T-cell (primary cell): ENCODE measurements at regions not wholly inside any gene's neighbourhood (a gene's known extent, or its start where the extent isn't known, plus 50 kb on each side); places are given as distances from the start of the nearest gene placed in this dataset.

ENCODE experiments used
- ATAC-seq, 4 experiments: fragments of 200-7000 bp in 3 of 4; fragments of 150-1000 bp in 1 of 4; cut with Tn5 transposase; replicated peaks in 1 of 4; 1 replicate in 3 of 4; 2 replicates in 1 of 4; pipeline ENCODE4 v1.10.0; 2021; ENCODE audit warnings: moderate library complexity in 3 of 4, mild to moderate bottlenecking in 2 of 4, moderate number of reproducible peaks in 1 of 4
- CTCF ChIA-PET, 2 donors: fragments of 300-600 bp; sonication (Branson Sonifier 250); formaldehyde crosslinking; loops; one replicate each; lab custom pipeline; 2022; ENCODE audit warnings: antibody characterized with exemption in 2 of 2; lab: Charles Lee
- POLR2A ChIA-PET, 2 donors: fragments of 300-600 bp; sonication (Branson Sonifier 250); formaldehyde crosslinking; loops; one replicate each; lab custom pipeline; 2022; ENCODE audit warnings: antibody characterized with exemption in 2 of 2; lab: Charles Lee
- DNase-seq, 35 experiments: peaks; one replicate each; pipeline versions ENCODE4 v3.0.0 to v3.0.0-alpha.2; 2013 to 2023
- H3K27ac ChIP-seq: one replicate; pipeline ENCODE4 v1.5.1; 2013; ENCODE audit warnings: low read length
- H3K27me3 ChIP-seq, 2 experiments: replicated peaks in 1 of 2; 1 replicate in 1 of 2; 2 replicates in 1 of 2; pipeline versions ENCODE4 v1.6.1 to v1.7.0; 2013; ENCODE audit warnings: low read length in 1 of 2, mixed read lengths in 1 of 2; ENCODE audit not compliant: control insufficient read depth in 2 of 2, insufficient read depth in 2 of 2; ENCODE audit errors: extremely low read depth in 1 of 2
- H3K36me3 ChIP-seq, 2 donors: 1 replicate in 1 of 2; 2 replicates in 1 of 2; pipeline versions ENCODE4 v1.6.1 to v1.7.0; 2013; ENCODE audit warnings: low read length in 1 of 2; ENCODE audit not compliant: control insufficient read depth in 2 of 2, insufficient read depth in 1 of 2; ENCODE audit errors: extremely low read depth in 1 of 2
- H3K4me1 ChIP-seq, 2 experiments: 1 replicate in 1 of 2; 2 replicates in 1 of 2; pipeline versions ENCODE4 v1.6.1 to v1.7.0; 2013; ENCODE audit warnings: low read length in 2 of 2, mixed read lengths in 1 of 2; ENCODE audit not compliant: insufficient read depth in 2 of 2, control insufficient read depth in 1 of 2; ENCODE audit errors: extremely low read depth in 1 of 2
- H3K4me3 ChIP-seq, 2 donors: 1 replicate in 1 of 2; 2 replicates in 1 of 2; pipeline versions ENCODE4 v1.5.1 to v1.7.0; 2013; ENCODE audit warnings: mild to moderate bottlenecking in 2 of 2, low read length in 1 of 2, moderate library complexity in 1 of 2; ENCODE audit not compliant: control insufficient read depth in 1 of 2; ENCODE audit errors: extremely low read depth in 1 of 2
- H3K9me3 ChIP-seq: 2 replicates; pipeline ENCODE4 v1.7.0; 2013
- H3K27ac Mint-ChIP-seq, 2 donors: one replicate each; pipeline ENCODE4 v1.8.0; 2020 to 2021; ENCODE audit warnings: mild to moderate bottlenecking in 2 of 2, mixed read lengths in 2 of 2
- H3K27me3 Mint-ChIP-seq, 2 donors: one replicate each; pipeline ENCODE4 v1.8.0; 2021 to 2022; ENCODE audit warnings: mixed read lengths in 2 of 2
- H3K36me3 Mint-ChIP-seq: one replicate; pipeline ENCODE4 v1.8.0; 2021; ENCODE audit warnings: mixed read lengths
- H3K4me1 Mint-ChIP-seq, 3 donors: one replicate each; pipeline ENCODE4 v1.8.0; 2020 to 2022; ENCODE audit warnings: mixed read lengths in 3 of 3, mild to moderate bottlenecking in 1 of 3
- H3K4me3 Mint-ChIP-seq, 3 donors: one replicate each; pipeline ENCODE4 v1.8.0; 2020 to 2022; ENCODE audit warnings: mild to moderate bottlenecking in 3 of 3, mixed read lengths in 3 of 3, moderate library complexity in 3 of 3
- H3K9me3 Mint-ChIP-seq, 3 donors: one replicate each; pipeline ENCODE4 v1.8.0; 2020 to 2022; ENCODE audit warnings: mixed read lengths in 3 of 3
- WGBS: methylation state at CpG from one replicate; pipeline ENCODE4 v1.1.5; 2013; ENCODE audit warnings: missing lambda C conversion rate; ENCODE audit not compliant: insufficient coverage; 5-methylcytosine and 5-hydroxymethylcytosine counted together

DNA sequence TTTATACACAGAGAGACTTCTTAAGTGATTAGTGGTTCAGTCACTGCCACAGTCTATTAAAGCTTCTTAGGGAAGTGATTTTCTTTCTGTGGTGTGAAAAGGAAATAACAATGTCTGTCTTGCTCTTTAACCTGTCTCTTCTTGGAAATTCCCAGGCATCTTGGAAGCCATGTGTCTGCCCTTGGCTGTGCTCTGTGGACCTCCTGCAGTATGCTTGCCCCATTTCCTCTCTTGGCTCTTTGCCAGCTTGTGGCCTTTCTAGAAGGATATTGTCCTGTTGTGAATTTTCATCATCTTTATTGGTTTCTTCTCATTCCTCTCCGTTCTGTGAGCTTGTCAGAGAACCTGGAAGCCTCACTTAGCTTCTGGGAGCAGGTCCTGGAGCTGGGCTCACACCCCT is 338.4 kb upstream of the C2CD4B start:
- H3K9me3 Mint-ChIP-seq, result no peaks in the 10 kb centered on the region
- H3K36me3 Mint-ChIP-seq, result no peaks in the 10 kb centered on the region
- H3K27ac Mint-ChIP-seq, result no peak overlapping the region
- H3K4me1 ChIP-seq, result no peaks in the 10 kb centered on the region
- ChIA-PET CTCF (interaction anchor here in 1 of 2 donors (0.7 kb wide), 1 partner anchor 1498 kb away, joined by 3 read pairs; no protein-coding TSS in a partner anchor), POLR2A (no interaction called here)
- H3K9me3 ChIP-seq, result no peaks in the 10 kb centered on the region
- H3K4me1 Mint-ChIP-seq, result no peaks in the 10 kb centered on the region
- ATAC-seq (no peak), DNase-seq (no peak)
- no peak overlapping the region for H3K4me3 Mint-ChIP-seq
- WGBS, result no CpG with 5 or more reads among the region's 1 CpG
- H3K36me3 ChIP-seq, result no peaks in the 10 kb centered on the region
- H3K27me3 ChIP-seq, result peaks cover 0 to 4% of the 10 kb centered on the region in 2 experiments
- no peak overlapping the region for H3K27ac ChIP-seq
- H3K27me3 Mint-ChIP-seq, result peaks cover 0 to 11% of the 10 kb centered on the region in 2 donors
- H3K4me3 ChIP-seq, result no peak overlapping the region

DNA sequence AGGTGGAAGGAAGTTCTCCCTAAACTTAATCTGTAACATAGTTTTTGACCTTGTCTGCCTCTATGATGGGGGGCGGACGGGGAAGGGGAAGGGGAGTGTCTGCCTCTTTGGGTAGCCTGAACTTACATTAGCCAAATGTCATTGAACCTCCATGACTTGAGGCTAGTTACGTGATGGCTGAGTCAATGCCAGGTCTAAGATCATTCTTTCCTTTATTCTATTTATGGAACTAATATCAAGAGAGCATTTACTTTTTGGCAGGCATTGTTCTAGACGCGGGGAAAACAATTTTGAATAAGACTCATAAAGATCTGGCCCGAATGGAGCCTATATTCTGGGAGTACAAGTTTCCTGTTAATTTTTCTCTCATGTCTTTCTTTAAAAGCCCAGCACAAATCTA is 340.7 kb upstream of the C2CD4B start:
- Histone ChIP-seq H3K36me3 (no peaks in the 10 kb centered on the region), H3K4me1 (no peaks in the 10 kb centered on the region), H3K27me3 (peaks cover 0 to 11% of the 10 kb centered on the region in 2 experiments), H3K4me3 (no peak overlapping the region), H3K27ac (no peak overlapping the region), H3K9me3 (no peaks in the 10 kb centered on the region)
- Mint-ChIP-seq H3K27ac (no peak overlapping the region), H3K27me3 (peaks cover 0 to 22% of the 10 kb centered on the region in 2 donors), H3K4me3 (no peak overlapping the region), H3K36me3 (no peaks in the 10 kb centered on the region), H3K9me3 (no peaks in the 10 kb centered on the region), H3K4me1 (no peaks in the 10 kb centered on the region)
- POLR2A ChIA-PET, result no interaction called here
- no peak for DNase-seq
- CTCF ChIA-PET, result no interaction called here
- no peak for ATAC-seq
- WGBS, result no CpG with 5 or more reads among the region's 6 CpGs

- ChIA-PET CTCF (no interaction called here), POLR2A (no interaction called here)
- no peak for DNase-seq
- Histone ChIP-seq H3K4me3 (no peak overlapping the region), H3K36me3 (no peaks in the 10 kb centered on the region), H3K27ac (no peak overlapping the region), H3K9me3 (no peaks in the 10 kb centered on the region), H3K27me3 (peaks cover 0 to 11% of the 10 kb centered on the region in 2 experiments), H3K4me1 (no peaks in the 10 kb centered on the region)
- Mint-ChIP-seq H3K4me3 (no peak overlapping the region), H3K27ac (no peak overlapping the region), H3K27me3 (peaks cover 0 to 26% of the 10 kb centered on the region in 2 donors), H3K4me1 (no peaks in the 10 kb centered on the region), H3K9me3 (no peaks in the 10 kb centered on the region), H3K36me3 (no peaks in the 10 kb centered on the region)
- 71% methylated on average over 1 of the region's 1 CpG for WGBS
- ATAC-seq, result no peak
Measured at GRCh38 chr15:62506217-62506805, 341.2 kb upstream of the C2CD4B start.

- Mint-ChIP-seq H3K36me3 (no peaks in the 10 kb centered on the region), H3K4me3 (no peak overlapping the region)
Measured at GRCh38 chr15:62509395-62509958, 344.4 kb upstream of the C2CD4B start.

DNA sequence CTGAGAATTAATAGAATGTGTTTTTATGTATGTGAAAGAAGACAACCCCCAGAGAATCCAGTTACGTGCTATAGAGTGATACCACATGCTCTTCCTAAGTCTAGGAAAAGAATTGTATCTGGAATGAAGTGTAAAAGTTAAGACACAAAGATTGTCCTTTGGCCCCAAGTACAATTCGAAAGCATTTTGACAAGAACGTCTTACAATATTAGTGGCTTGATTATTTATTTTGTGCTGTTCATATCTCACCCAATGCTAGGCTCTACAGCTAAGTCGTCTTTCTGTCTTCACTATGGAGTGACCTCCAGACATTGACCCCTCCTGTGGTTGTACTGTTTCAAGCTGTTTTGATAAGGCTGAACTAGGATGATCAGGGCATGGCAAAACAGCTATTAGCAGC is 345.7 kb upstream of the C2CD4B start:
- H3K9me3 Mint-ChIP-seq, result no peaks in the 10 kb centered on the region
- H3K36me3 Mint-ChIP-seq, result no peaks in the 10 kb centered on the region
- Histone ChIP-seq H3K36me3 (no peaks in the 10 kb centered on the region), H3K4me3 (no peak overlapping the region), H3K9me3 (no peaks in the 10 kb centered on the region), H3K27me3 (peaks cover 0 to 13% of the 10 kb centered on the region in 2 experiments), H3K27ac (no peak overlapping the region), H3K4me1 (no peaks in the 10 kb centered on the region)
- H3K27ac Mint-ChIP-seq, result no peak overlapping the region
- H3K4me1 Mint-ChIP-seq, result no peaks in the 10 kb centered on the region
- no peak overlapping the region for H3K4me3 Mint-ChIP-seq
- peaks cover 23 to 42% of the 10 kb centered on the region in 2 donors for H3K27me3 Mint-ChIP-seq
- WGBS, result no CpG with 5 or more reads among the region's 4 CpGs
- ChIA-PET CTCF (no interaction called here), POLR2A (no interaction called here)
- DNase-seq (no peak), ATAC-seq (no peak)

More at GRCh38 chr15:62509395-62509958, 344.4 kb upstream of the C2CD4B start:
- POLR2A ChIA-PET, result no interaction called here
- ATAC-seq (no peak), DNase-seq (no peak)
- CTCF ChIA-PET, result no interaction called here
- H3K9me3 Mint-ChIP-seq, result no peaks in the 10 kb centered on the region
- H3K27ac ChIP-seq, result no peak overlapping the region
- no peak overlapping the region for H3K4me3 ChIP-seq
- H3K9me3 ChIP-seq, result no peaks in the 10 kb centered on the region
- 73% methylated on average over 7 of the region's 12 CpGs for WGBS
- no peaks in the 10 kb centered on the region for H3K36me3 ChIP-seq
- H3K27me3 Mint-ChIP-seq, result peaks cover 14 to 40% of the 10 kb centered on the region in 2 donors
- H3K27me3 ChIP-seq, result peaks cover 0 to 11% of the 10 kb centered on the region in 2 experiments
- H3K4me1 Mint-ChIP-seq, result no peaks in the 10 kb centered on the region
- H3K4me1 ChIP-seq, result no peaks in the 10 kb centered on the region
- no peak overlapping the region for H3K27ac Mint-ChIP-seq

GRCh38 chr15:62512904-62513303 is 347.8 kb upstream of the C2CD4B start:
- H3K4me3 Mint-ChIP-seq, result no peak overlapping the region
- H3K27ac Mint-ChIP-seq, result no peak overlapping the region
- H3K27me3 Mint-ChIP-seq, result peaks cover 25 to 51% of the 10 kb centered on the region in 2 donors
- Histone ChIP-seq H3K27ac (no peak overlapping the region), H3K27me3 (peaks cover 0 to 14% of the 10 kb centered on the region in 2 experiments), H3K36me3 (no peaks in the 10 kb centered on the region), H3K4me3 (no peak overlapping the region), H3K4me1 (no peaks in the 10 kb centered on the region), H3K9me3 (no peaks in the 10 kb centered on the region)
- WGBS, result 89% methylated on average over 1 of the region's 1 CpG
- no peaks in the 10 kb centered on the region for H3K36me3 Mint-ChIP-seq
- DNase-seq, result no peak
- no peaks in the 10 kb centered on the region for H3K9me3 Mint-ChIP-seq
- no peak for ATAC-seq
- ChIA-PET POLR2A (no interaction called here), CTCF (no interaction called here)
- H3K4me1 Mint-ChIP-seq, result no peaks in the 10 kb centered on the region
